ENCODE measurements at regions not wholly inside any gene's neighbourhood (a gene's known extent, or its start where the extent isn't known, plus 50 kb on each side); places are given as distances from the start of the nearest gene placed in this dataset.

- TF ChIP-seq CTCF (IDR thresholded peaks at IDR 0.05; ENCODE audit: low read depth, low read length) (no peak), EZH2phosphoT487 (IDR thresholded peaks at IDR 0.05; ENCODE audit: low read depth) (no peak)
Measured at GRCh38 chr6:90914312-90914711, 327.4 kb upstream of the MAP3K7 start.

Measured in OCI-LY3 (cell line).